ENCODE measurements at regions not wholly inside any gene's neighbourhood (a gene's known extent, or its start where the extent isn't known, plus 50 kb on each side); places are given as distances from the start of the nearest gene placed in this dataset.

DNA sequence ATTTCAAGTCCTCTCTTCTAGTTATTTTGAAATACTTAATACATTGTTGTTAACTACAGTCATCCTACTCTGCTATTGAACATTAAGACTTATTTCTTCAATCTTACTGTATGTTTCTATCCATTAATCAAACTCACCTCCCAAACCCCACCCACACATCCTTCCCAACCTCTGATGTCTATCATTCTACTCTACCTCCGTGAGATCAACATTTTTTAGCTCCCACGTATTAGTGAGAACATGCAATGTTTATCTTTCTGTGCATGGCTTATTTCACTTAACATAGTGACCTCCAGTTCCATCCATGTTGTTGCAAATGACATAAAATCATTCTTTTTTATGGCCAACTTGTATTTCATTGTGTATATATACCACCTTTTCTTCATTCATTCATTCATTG is 236.6 kb upstream of the CTNNB1 start:
- H3K4me1 ChIP-seq, result no peaks in the 10 kb centered on the region
- no peaks in the 10 kb centered on the region for H3K9me3 ChIP-seq
- H3K36me3 ChIP-seq, result no peaks in the 10 kb centered on the region
- no peak for DNase-seq (ENCODE audit: low spot score in 2 of 2)
- intact Hi-C loops (cut with DNase I; ENCODE audit: low total_unique reads), result no loop called here
- H3K4me3 ChIP-seq, result no peak overlapping the region
- no peaks in the 10 kb centered on the region for H3K27me3 ChIP-seq
- TF ChIP-seq, protein P1, sequence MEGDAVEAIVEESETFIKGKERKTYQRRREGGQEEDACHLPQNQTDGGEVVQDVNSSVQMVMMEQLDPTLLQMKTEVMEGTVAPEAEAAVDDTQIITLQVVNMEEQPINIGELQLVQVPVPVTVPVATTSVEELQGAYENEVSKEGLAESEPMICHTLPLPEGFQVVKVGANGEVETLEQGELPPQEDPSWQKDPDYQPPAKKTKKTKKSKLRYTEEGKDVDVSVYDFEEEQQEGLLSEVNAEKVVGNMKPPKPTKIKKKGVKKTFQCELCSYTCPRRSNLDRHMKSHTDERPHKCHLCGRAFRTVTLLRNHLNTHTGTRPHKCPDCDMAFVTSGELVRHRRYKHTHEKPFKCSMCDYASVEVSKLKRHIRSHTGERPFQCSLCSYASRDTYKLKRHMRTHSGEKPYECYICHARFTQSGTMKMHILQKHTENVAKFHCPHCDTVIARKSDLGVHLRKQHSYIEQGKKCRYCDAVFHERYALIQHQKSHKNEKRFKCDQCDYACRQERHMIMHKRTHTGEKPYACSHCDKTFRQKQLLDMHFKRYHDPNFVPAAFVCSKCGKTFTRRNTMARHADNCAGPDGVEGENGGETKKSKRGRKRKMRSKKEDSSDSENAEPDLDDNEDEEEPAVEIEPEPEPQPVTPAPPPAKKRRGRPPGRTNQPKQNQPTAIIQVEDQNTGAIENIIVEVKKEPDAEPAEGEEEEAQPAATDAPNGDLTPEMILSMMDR (IDR thresholded peaks at IDR 0.05), result no peak
- TF ChIP-seq POLR2AphosphoS5 (IDR thresholded peaks at IDR 0.05) (no peak), POLR2A (IDR thresholded peaks at IDR 0.05) (no peak)
- no peak overlapping the region for H3K27ac ChIP-seq

DNA sequence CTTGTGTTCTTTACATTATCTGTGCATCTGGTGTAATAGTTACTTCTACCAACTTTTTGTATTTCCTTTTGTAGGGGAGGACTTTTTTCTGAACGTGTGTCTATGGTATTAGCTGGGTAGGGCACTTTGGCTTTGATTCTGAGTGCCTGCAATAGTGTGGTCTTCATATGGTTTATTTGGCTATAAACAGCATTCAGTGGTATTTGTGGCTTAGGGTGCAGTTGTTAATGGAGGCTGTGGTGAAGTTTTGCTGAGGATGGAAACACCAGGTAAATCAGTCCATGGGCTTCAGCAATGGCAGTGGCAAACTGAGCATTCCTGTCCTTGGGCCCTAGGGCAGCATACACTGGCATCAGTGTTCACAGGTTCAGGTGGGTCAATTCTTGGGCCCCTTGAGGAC is 230.6 kb upstream of the CTNNB1 start:
- H3K4me1 ChIP-seq, result peaks cover 15 to 21% of the 10 kb centered on the region in 2 donors
- no peaks in the 10 kb centered on the region for H3K36me3 ChIP-seq
- TF ChIP-seq, protein P1 (IDR thresholded peaks at IDR 0.05), result no peak
- TF ChIP-seq POLR2A (IDR thresholded peaks at IDR 0.05) (no peak), POLR2AphosphoS5 (IDR thresholded peaks at IDR 0.05) (no peak)
- DNase-seq (ENCODE audit: low spot score in 2 of 2), result no peak
- no peak overlapping the region for H3K27ac ChIP-seq
- intact Hi-C loops (cut with DNase I; ENCODE audit: low total_unique reads), result no loop called here
- no peak overlapping the region for H3K4me3 ChIP-seq
- no peaks in the 10 kb centered on the region for H3K9me3 ChIP-seq
- no peaks in the 10 kb centered on the region for H3K27me3 ChIP-seq

DNA sequence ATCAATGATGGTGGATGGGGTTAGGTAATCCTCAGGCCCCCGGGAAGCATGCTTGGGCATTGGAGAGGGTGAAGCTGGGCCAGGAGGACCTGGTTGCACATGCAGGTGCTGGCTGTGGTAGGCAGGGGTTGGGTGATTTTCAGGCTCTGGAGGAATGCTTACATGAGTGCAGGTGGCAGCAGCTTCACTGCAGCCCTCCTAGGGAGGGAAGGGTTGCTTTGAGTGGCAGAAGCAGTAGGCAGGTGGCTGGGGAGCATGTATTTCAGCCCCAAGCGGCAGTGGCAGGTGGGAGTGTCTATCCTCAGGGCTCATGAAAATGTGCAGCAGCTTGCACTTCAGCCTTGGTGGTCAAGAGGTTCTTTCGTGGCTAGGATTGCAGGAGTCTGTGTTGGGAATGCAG is 230.0 kb upstream of the CTNNB1 start:
- Histone ChIP-seq H3K36me3 (no peaks in the 10 kb centered on the region), H3K4me3 (no peak overlapping the region), H3K27ac (no peak overlapping the region), H3K4me1 (peaks cover 15 to 21% of the 10 kb centered on the region in 2 donors), H3K27me3 (no peaks in the 10 kb centered on the region), H3K9me3 (no peaks in the 10 kb centered on the region)
- TF ChIP-seq POLR2A (IDR thresholded peaks at IDR 0.05), result no peak
- TF ChIP-seq, protein P1 (IDR thresholded peaks at IDR 0.05), result no peak
- intact Hi-C loops (cut with DNase I; ENCODE audit: low total_unique reads), result no loop called here
- no peak for DNase-seq (ENCODE audit: low spot score in 2 of 2)

DNA sequence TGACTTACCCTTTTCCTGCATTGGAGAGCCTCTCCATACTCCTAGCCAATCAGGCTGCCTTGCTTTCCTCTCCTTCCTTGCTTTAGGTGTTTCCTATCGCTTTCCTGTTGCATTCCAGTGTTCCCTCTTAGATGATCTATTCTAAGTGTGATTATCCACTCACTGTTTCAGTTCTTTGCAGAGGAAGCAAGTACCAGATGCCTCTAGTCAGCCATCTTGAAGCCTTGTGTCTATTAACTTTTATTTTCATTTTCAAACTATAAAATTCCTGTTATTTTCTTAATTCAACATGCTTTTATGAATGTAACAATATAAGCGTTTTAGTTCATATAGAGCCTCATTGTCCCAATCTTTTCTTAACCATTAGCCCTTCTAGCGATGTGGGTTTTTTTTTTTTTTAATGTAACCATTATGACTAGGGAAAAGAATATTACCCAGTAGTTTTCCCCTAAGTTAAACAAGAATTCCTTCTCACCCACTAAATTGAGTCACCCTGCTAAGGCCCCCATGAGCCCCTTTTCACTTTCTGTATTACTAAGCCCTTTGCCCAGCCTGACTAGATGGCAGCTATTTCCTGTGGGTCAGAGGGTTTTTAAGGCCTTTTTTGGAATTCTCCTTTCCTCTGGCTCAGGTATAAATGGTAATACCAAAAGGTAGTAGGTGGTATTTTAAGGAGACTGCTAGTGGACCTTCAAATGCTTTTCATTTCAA is 229.4 kb upstream of the CTNNB1 start:
- TF ChIP-seq POLR2AphosphoS5 (IDR thresholded peaks at IDR 0.05) (no peak), POLR2A (IDR thresholded peaks at IDR 0.05) (no peak)
- TF ChIP-seq, protein P1 (IDR thresholded peaks at IDR 0.05), result no peak
- no peak for DNase-seq (ENCODE audit: low spot score in 2 of 2)
- Histone ChIP-seq H3K36me3 (no peaks in the 10 kb centered on the region), H3K27me3 (no peaks in the 10 kb centered on the region), H3K4me3 (no peak overlapping the region), H3K9me3 (no peaks in the 10 kb centered on the region), H3K27ac (no peak overlapping the region), H3K4me1 (peaks cover 15 to 21% of the 10 kb centered on the region in 2 donors)
- intact Hi-C loops (cut with DNase I; ENCODE audit: low total_unique reads), result no loop called here

DNA sequence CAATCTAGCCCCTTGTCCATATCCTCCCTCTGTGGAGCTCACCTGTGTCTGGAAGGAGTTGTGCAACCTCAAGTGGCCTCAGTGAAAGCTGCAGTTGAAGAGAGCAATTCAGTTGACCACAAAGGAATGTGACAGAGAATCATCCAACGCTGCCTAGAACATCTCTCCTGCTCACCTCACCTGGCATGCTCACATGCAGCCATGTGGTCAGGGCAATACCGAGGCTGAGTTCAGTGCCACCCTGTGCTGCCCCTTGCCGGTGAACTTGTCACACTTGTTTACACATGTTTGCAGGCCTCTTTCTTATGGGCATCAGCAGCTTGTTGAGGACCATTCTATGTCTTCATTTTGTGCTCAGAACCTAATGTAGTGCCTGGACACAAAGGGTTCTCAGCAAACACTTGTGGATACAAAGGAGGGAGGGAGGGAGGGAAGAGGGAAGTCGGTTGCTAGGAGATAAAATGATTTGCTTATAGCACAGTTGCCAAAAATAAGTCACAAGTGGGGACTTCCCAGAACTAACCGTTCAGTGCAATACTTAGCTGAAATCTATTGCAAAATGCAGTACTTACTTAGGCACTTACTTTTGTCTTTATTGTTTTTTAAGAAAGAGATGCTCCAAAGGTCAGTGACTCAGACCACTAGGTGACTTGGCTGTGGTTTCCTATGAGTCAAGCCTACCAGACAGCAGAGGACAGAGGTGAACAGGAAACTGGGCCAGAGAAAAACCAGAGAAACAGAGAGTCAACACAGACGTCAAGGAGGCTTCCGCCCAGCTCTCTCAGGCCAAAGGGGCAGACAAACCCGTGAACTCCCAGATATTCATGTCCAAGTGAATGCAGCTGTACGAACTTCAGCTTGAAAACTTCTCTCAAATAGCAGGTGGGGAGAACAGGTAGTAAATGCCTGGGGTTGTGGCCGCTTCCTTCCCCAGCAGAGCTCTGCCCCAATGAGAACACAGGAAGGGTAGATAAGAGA is 227.8 kb upstream of the CTNNB1 start:
- Histone ChIP-seq H3K36me3 (no peaks in the 10 kb centered on the region), H3K27ac (peak overlapping the region; percentile 76 to 90), H3K9me3 (no peaks in the 10 kb centered on the region), H3K27me3 (no peaks in the 10 kb centered on the region), H3K4me3 (peak overlapping the region in 1 of 3 donors; percentile 13), H3K4me1 (peaks cover 15 to 21% of the 10 kb centered on the region in 2 donors)
- TF ChIP-seq POLR2AphosphoS5 (IDR thresholded peaks at IDR 0.05), result peak; percentile 64 to 91 (median 66)
- no peak for TF ChIP-seq POLR2A (IDR thresholded peaks at IDR 0.05)
- TF ChIP-seq, protein P1 (IDR thresholded peaks at IDR 0.05), result peak; percentile 16 to 40 (median 22)
- DNase-seq (ENCODE audit: low spot score in 2 of 2), result peak in 1 of 2 donors; percentile 75
- intact Hi-C loops (cut with DNase I; ENCODE audit: low total_unique reads), result no loop called here

Measured in breast epithelium (tissue), 4 donors.